ENCODE measurements at regions not wholly inside any gene's neighbourhood (a gene's known extent, or its start where the extent isn't known, plus 50 kb on each side); places are given as distances from the start of the nearest gene placed in this dataset.

GRCh38 chr2:239789711-239790110, 235.4 kb downstream of the NDUFA10 start:
- ATAC-seq (no peak), DNase-seq (peak in 1 of 5 donors; percentile 6)
- TF ChIP-seq POLR2A (IDR thresholded peaks at IDR 0.05) (no peak), CTCF (IDR thresholded peaks at IDR 0.05) (no peak)
- intact Hi-C loops (cut with DNase I), result no loop called here
- Histone ChIP-seq H3K36me3 (no peaks in the 10 kb centered on the region), H3K27ac (no peak overlapping the region), H3K4me1 (no peaks in the 10 kb centered on the region), H3K9me3 (peaks cover 0 to 11% (median 0%) of the 10 kb centered on the region in 12 donors), H3K27me3 (peaks cover 0 to 4% (median 0%) of the 10 kb centered on the region in 9 donors), H3K4me3 (no peak overlapping the region)
- 29 to 54% (median 45%) methylated on average over 7 to 8 of the region's 8 CpGs for WGBS, 4 donors

DNA sequence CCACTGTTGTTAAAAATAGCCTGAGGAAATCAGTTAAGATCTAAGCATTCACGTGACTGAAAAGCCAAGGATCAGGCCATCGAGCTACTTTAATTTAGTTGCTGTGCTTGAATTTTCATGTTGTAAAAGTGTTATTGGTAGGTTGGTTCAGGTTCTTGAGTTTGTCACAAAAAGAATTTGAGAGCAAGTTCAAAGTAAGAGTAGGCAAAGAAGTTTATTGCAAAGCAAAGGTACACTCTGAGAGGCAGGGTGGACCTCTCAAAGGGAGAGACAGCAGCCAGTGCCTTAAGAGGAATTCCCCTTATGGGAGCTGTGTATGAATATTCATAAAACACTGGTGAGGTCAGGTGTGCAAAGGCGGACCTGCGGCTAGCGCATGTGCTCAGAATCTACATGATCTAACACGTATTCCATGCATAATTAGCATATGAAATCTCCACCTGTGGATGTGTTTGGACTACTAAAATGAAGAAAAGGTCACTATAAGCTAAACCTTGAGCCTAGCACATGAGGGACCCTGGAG, 236.5 kb downstream of the NDUFA10 start:
- Histone ChIP-seq H3K4me3 (no peak overlapping the region), H3K27ac (no peak overlapping the region), H3K9me3 (peaks cover 0 to 9% (median 0%) of the 10 kb centered on the region in 12 donors), H3K36me3 (no peaks in the 10 kb centered on the region), H3K27me3 (peaks cover 0 to 4% (median 0%) of the 10 kb centered on the region in 9 donors), H3K4me1 (no peaks in the 10 kb centered on the region)
- WGBS, 4 donors, result 74 to 79% (median 76%) methylated on average over 6 of the region's 6 CpGs
- no peak for DNase-seq
- TF ChIP-seq POLR2A (IDR thresholded peaks at IDR 0.05), result no peak
- no peak for TF ChIP-seq CTCF (IDR thresholded peaks at IDR 0.05)
- intact Hi-C loops (cut with DNase I), result no loop called here
- ATAC-seq, result no peak

DNA sequence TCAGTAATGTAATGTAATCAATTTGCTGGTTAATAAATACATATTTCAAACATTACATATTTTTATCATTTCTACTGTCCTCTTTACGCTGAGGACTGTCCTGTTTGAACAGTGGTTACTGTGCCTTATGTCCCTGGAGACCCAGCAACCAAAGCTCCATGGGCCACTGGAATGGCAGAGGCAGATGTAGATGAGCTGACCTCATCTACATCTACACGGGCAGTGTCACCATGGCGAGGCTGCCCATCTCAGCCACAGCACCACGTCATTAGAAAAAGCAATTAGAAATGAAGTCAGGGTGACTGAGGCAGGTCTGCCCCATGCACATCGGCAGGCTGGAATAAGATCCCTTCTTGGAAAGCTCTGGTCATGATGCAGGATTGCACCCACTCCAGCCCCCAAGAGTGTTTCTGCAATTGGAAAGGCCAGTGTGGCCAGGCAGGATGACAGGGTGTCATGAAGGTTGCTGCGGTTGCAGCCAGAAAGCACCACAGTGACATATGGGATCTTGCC, 237.5 kb downstream of the NDUFA10 start:
- TF ChIP-seq CTCF (IDR thresholded peaks at IDR 0.05), result no peak
- TF ChIP-seq POLR2A (IDR thresholded peaks at IDR 0.05), result no peak
- Histone ChIP-seq H3K9me3 (peaks cover 0 to 9% (median 0%) of the 10 kb centered on the region in 12 donors), H3K4me3 (no peak overlapping the region), H3K27ac (no peak overlapping the region), H3K27me3 (peaks cover 0 to 4% (median 0%) of the 10 kb centered on the region in 9 donors), H3K36me3 (no peaks in the 10 kb centered on the region), H3K4me1 (no peaks in the 10 kb centered on the region)
- intact Hi-C loops (cut with DNase I), result no loop called here
- 66 to 90% (median 72%) methylated on average over 6 of the region's 6 CpGs for WGBS, 4 donors
- no peak for DNase-seq
- ATAC-seq, result no peak

DNA sequence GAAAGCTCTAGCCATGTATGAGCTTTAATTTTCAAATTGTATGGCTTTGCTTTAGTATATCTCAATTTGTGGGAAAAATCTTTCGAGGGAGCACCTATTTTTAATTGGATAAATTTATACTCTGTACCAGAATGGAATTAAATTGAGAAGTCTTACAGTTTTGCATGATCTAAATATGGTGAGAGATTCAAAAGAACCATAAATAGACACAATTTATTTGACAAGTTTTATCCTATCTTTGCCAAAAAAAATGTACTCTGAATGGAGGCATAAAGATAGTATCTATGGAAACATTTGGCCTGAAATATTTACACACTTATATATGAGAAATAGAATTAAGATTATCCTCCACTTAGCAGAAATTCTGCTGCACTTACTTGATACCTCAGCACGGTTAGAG, 238.4 kb downstream of the NDUFA10 start:
- Histone ChIP-seq H3K36me3 (no peaks in the 10 kb centered on the region), H3K9me3 (peaks cover 0 to 9% (median 0%) of the 10 kb centered on the region in 12 donors), H3K27ac (no peak overlapping the region), H3K4me1 (no peaks in the 10 kb centered on the region), H3K4me3 (no peak overlapping the region), H3K27me3 (peaks cover 0 to 4% (median 0%) of the 10 kb centered on the region in 9 donors)
- intact Hi-C loops (cut with DNase I), result no loop called here
- 70 to 77% (median 74%) methylated on average over 2 of the region's 2 CpGs for WGBS, 4 donors
- TF ChIP-seq CTCF (IDR thresholded peaks at IDR 0.05) (no peak), POLR2A (IDR thresholded peaks at IDR 0.05) (no peak)
- ATAC-seq, result no peak
- DNase-seq, result no peak
